HG02852 (cell line): ENCODE measurements at regions not wholly inside any gene's neighbourhood (a gene's known extent, or its start where the extent isn't known, plus 50 kb on each side); places are given as distances from the start of the nearest gene placed in this dataset.
"Not testable (repeated sequence)": the region's sequence is repeated elsewhere in the genome, so short reads cannot be mapped to it uniquely, and the experiment has no call there.

Source experiments
- ATAC-seq: cut with Tn5 transposase; IDR thresholded peaks from one replicate; pipeline ENCODE4 v1.9.1; 2021; ENCODE audit warnings: mild to moderate bottlenecking, moderate library complexity; ENCODE audit not compliant: unreplicated experiment

DNA sequence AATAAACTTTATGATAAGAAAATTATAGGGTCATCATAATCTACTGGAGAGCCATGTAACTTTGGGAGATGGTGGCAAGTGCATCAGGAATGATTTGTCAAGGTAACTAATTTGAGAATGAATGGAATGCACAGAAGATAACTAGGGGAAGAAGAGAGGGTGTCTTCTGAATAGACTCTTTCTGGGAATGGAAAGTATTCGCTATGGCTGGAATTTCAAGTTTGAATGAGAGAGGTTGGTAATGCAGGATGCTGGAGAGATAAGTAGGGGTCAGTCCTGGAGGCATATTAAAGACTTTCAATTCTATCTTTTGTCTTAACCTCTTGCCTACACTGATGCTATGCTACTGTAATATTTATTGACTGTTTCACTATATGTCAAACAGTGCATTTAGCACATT is 714.2 kb downstream of the CETN3 start:
- no peak for ATAC-seq

DNA sequence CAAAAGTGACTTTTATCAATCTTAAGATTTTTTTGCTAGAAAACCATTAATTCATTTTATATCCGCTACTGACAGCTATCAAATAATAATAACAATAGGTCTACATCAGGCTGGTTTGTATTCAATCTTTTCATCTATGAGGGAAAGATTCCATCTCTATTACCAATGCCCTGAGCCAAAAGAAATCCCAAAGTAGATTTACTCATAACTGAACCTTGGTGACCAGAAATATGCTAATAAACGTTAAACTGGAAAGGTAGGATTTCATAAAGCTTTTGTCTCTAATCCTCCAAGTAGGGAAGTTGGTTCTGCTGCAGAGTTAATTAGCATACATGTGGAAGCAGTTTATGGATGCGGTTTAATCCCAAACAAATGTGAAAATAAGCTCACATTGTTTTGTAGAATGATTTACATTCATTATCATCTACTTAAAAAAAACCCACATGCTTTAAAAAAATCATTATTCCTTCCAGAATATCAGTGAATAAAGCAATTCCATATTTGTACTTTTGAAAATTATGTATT is 715.5 kb downstream of the CETN3 start:
- ATAC-seq, result no peak

DNA sequence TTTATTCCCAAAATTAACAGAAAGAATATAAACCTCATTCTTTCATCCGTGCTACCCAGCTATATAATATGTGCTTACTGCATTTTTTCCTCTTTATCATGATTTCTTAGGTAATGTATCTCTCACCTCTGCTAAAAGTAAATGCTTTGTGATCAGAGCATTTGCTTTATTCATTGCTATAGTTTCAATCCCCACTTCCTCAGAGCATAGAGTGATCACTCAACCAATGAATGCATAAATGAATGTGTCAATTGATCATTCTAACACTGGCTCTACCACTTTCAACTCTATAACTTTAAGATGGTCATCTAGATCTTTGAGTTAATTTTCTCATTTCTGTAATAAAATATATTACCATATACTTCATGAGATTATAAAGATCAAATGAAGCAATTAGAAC is 719.2 kb downstream of the CETN3 start:
- no peak for ATAC-seq

DNA sequence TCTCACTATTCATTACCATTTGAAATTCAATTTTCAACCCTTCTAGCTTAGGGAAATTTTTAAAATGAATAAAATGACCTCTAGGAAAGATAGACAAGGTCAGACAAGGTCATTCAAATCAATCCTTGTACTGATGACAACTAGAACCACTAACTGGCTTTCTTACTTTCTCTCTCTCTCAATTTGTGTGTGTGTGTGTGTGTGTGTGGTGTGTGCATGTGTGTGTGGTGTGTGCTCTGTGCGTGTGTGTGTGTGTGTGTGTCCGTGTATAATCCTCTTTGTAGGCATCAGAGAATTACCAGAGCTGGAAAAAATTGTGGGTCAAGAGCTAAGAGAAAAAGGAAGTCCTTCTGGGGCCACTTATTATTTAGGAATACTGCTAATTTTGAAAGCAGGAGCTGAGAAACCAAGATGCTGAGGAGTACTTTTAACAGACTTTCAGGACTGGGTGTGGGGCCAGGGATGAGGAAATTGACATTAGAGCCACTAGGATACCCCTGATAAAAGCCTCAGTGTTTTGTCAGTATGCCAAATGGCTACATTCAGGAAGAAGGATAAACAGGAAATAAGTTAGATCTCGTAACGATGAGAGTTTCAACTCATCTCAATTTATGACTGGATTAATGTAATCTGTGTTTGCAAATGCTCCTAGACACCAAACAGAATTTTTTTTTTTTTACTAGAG is 723.3 kb downstream of the CETN3 start:
- no peak for ATAC-seq

DNA sequence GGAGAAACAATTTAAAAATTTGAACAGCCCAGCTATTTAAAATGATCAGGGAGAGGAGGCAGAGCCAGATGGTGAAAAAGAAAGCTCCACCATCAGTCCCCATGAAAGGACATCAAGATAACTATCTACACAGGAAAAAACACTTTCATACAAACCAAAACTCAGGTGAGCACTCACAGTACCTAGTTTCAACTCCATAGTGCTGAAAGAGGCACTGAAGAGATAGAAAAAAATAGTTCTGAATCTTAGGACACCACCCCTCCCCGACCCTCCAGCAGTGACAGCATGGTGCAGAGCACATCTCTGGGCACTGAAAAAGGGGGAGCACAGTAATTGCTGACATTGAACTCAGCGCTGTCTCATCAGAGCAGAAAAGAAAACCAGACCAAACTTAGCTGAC is 732.9 kb downstream of the CETN3 start:
- ATAC-seq, result no peak

DNA sequence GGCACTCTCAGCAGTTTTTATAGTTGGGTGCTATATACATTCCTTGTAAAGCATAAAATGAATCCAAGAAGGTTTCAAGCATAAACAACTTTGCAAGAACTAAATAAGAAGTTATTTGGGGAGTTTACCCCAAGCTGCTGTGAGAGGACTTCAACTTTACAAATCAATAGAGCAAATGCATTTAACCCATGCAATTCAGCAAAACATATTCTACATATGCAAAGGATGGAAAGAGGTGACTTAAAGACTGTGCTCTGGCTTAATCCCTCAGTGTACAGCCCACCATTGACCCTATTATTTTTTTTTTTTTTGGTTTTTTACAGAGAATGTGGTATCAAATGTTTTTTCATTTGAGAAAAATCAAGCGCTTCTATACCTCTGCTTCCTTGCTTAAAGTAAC is 736.5 kb downstream of the CETN3 start:
- ATAC-seq, result no peak

DNA sequence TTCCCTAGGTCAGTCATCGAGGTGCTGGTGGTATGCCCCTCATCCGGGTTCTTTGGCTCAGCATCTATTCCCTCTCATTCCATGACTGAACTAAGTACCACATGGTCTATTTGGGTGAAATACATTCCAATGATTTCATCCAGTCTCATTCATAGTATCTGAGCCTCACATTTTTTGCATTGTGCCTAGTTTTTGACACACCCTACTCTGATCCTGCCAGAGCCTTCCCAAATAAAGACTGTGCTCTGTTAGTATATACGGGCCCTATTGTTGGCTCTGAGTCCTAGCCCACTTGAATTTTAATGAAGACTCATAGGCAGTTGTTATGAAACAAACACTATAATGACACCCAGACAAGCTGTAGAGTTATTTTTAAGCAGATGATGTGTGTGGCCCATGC is 740.7 kb downstream of the CETN3 start:
- ATAC-seq, result no peak

DNA sequence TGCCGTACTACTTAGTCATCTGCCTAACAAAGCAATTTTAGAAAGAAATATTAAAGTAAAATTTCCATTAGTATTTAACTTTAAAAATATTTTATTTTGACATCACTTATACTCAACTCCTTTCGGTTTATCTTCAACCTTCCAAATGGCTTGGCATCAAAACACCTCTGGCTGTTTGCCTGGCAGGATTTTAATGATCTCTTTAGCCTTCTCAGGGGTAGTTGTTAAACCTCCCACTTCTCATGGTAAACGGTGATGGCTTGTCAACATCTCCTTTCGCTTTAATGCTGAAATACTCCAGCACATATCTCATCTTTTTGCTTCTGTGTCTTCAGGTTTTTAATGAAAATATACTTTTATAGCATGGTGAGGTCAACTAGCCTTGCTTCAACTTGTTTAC is 747.1 kb downstream of the CETN3 start:
- ATAC-seq, result no peak

DNA sequence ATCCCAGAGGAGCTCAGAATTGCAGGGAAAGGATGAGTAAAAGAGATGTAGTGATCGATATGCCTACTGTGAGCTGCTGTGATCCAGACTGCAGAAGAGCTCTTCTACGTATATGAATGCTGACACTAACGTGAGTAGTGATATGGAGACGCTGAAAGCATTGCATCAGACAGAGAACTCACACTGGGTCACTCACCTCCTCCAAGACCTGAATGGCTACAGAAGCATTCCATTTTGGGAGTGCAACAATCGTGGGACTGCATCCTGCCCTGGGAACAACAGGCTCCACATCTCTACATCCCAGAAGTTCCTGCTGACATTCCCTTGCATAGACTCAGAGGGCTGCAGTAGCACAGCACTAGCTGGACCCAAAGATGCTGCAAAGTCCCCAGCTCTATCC is 755.9 kb upstream of the MEF2C start:
- no peak for ATAC-seq

DNA sequence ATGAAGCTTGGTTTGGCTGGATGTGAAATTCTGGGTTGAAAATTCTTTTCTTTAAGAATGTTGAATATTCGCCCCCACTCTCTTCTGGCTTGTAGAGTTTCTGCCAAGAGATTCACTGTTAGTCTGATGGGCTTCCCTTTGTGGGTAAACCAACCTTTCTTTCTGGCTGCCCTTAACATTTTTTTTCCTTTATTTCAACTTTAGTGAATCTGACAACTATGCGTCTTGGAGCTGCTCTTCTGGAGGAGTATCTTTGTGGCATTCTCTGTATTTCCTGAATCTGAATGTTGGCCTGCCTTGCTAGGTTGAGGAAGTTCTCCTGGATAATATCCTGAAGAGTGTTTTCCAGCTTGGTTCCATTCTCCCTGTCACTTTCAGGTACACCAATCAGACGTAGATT is 751.2 kb upstream of the MEF2C start:
- not testable (repeated sequence) for ATAC-seq

DNA sequence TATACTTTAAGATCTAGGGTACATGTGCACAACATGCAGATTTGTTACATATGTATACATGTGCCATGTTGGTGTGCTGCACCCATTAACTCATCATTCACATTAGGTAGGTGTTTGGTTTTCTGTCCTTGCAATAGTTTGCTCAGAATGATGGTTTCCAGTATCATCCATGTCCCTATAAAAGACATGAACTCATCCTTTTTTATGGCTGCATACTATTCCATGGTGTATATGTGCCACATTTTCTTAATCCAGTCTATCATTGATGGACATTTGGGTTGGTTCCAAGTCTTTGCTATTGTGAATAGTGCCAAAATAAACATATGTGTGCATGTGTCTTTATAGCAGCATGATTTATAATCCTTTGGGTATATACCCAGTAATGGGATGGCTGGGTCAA is 747.1 kb upstream of the MEF2C start:
- ATAC-seq, result not testable (repeated sequence)

DNA sequence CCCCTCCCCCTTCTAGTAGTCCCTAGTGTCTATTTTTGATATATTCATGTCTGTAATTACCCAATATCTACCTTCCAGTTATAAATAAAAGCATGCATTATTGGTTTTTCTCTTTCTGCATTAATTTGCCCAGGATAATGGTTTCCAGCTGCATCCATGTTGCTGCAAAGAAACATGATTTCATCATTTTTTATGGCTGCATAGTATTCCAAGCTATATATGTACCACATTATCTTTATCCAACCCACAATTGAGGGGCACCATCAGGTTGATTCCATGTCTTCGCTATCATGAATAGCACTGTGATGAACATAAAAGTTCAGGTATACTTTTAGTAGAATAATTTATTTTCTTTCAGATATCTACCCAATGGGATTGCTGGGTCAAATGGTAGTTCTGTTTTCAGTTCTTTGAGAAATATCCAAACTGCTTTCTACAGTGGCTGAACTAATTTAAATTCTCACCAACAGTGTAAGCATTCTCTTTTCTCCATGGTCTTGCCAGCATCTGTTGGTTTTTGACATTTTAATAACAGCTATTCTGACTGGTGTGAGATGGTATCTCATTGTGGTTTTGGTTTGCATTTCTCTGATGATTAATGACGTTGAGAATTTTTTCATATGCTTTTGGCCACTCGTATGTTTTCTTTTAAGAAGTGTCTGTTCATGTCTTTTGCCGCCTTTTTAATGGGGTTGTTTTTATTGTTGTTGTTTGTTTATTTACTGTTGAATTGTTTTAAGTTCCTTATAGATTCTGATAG is 746.1 kb upstream of the MEF2C start:
- no peak for ATAC-seq

DNA sequence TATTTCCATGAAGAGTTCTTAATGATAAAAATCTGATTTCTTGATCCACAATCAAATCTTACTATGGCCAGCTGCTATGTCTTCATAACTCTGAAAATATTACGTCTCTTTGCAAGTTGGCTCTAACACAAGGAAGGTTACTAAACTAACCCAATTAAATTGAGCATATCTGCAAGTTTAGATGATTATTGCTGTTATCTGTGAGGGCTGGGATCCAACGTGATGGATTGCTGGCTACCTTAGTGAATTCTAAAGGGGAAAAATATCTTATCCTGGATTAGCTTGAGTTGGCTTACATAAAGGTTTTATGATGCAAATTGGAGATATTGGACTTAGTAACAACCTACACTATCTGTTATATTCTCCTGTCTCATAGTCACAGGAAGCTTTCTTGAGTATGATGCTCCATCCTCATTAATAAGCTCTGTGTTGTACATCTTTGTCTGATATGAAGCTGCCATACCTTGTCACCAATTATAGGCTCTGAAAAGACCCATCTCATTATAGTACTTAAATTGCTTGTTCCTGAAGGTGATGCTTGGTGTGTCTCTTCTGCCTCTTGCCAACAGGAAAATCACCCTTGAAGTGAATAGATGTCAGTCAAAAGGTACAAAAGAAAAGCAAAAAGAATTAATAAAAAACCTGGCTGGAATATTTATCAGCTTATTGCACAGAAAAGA is 733.0 kb upstream of the MEF2C start:
- no peak for ATAC-seq

DNA sequence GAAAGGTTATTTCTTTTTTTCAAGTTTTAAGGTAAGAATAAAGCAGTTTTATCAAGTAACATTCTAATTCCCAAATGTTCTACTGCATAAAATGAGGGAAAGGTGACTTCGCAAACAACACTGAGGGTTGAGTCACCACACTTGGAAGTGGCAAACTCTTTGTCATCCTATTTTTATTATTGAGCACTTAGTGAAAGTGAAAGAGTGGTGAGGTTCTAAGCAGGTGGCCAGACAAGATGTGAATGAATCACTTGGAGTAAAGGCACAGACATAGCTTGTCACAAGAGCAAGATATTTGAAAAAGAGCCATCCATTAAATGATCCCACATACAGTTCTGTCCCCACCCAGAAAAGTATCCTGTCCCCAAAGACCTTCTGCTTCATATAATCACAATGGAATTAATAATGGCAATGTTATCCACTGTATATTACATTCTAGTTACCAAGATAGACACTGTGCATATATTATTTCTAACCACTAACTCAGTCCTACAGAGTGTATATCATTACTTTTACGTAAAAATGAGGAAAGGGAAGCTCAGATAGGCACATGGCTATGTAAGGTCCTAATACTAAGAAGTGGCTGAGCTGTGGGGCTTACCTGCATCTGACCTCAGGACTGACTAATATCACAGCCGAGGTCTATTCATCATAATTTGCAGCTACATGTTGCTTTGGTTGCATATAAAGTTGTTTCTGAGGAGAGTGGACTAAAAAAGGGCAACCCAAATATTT is 730.4 kb upstream of the MEF2C start:
- ATAC-seq, result peak; percentile 96

DNA sequence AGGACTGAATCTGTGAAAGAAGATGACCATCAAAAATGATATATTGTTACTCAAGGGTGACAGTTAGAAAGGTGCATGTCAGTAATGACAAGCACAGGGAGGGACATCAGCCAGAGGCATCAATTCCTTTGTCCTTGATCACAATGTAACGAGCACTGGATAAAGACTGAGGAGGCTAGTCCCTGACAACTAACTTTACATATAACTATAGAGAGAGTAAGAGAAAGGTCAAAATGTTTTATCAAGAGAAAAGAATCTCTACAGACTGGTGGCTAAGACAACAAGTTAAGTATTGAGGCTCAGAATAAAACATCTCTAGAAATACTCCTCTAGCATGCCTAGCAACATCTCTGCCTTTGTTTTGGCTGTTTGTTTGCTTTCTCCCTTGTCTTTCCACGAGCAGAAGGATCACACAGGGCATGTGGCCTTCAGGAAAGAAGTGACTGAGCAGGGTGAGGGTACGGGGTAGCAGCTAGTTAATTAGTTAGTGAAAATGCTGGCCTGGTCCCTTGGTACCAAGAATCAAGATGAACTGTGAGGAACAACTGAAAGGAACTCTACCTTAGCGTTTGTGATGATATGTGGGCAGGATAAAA is 724.1 kb upstream of the MEF2C start:
- no peak for ATAC-seq

DNA sequence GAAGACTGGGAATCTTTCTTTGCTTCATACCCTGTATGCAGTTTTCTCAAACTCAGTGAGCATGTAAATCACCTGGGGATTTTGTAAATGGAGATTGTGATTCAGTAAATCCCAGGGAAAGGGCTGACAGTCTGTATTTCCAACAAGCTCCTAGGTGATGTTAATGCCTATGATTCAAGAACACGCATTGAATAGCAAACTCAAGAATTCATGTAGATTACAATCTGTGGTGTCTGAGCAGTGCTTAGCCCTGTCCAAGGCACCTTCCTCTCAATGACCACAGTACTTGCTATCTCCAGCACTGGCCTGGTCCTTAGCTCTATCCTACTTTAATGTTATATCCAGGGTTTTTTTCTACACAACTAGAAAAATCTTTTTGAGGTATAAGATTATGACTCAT is 721.4 kb upstream of the MEF2C start:
- no peak for ATAC-seq

DNA sequence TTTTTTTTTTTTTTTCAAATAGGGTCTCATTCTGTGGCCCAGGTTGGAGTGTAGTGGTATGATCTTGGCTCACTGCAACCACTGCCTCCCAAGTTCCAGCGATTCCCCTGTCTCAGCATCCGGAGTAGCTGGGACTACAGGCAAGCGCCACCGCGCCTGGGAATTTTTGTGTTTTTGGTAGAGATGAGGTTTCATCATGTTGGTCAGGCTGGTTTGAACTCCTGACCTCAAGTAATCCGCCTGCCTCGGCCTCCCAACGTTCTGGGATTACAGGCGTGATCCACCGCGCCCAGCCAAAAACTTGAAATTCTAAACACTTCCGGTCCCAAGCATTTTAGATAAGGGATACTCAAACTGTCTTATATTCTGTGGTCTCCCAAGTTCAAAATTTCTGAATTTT is 718.9 kb upstream of the MEF2C start:
- no peak for ATAC-seq

DNA sequence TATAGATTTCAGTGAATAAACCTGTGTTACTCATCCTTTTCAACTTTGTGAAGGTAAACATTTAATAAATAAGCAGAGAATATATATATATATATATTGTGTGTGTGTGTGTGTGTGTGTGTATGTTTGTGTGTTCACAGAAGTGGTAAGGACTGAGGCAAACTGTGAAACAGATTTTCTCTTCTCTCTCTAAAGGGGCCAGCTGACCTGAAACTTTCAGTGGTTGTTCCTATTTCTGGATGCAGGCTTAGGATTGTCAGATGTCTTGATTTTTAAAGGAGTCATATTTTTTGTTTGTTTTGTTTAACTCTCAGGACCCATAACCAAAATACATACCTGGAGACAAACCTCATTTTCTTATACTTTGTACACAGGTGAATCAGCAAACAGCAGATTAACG is 714.9 kb upstream of the MEF2C start:
- no peak for ATAC-seq

DNA sequence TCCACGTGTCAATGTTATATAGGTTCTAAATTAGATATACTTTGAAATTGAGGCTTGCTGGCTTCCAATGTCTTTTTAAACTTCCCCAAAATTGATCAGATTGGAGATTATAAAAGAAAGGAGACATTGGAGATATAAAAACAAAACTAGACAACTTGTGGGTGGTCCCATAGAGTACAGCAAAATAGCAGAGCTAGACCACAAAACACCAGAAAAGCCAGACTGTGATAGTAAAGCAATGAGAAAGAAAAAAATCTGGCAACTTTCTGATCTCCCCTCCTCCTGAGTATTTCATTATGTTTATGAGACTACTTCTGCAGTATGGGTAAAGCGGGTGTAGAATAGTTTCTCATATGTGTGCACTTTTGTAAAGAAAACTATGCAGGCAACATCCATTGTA is 713.8 kb upstream of the MEF2C start:
- no peak for ATAC-seq

DNA sequence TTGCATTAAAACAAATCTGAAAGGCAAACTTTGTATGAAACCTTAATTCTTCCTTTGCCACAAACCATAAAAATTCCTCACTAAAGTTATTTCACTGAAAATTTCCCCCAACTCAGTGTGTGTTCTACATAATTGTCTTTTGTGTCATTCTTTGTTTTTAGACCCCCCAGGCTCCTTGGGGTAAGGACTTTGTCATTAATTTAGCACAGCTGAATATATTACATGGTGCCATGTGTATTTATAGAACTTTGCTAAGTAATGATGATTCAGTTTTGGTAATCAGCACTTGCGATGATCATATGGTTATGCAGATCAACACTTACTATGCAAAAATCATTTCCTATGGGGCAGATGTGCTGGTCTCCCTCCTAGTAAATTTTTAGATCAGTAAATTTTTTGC is 712.1 kb upstream of the MEF2C start:
- no peak for ATAC-seq
